ENCODE measurements at regions not wholly inside any gene's neighbourhood (a gene's known extent, or its start where the extent isn't known, plus 50 kb on each side); places are given as distances from the start of the nearest gene placed in this dataset.
"Not testable (repeated sequence)": the region's sequence is repeated elsewhere in the genome, so short reads cannot be mapped to it uniquely, and the experiment has no call there.

GRCh38 chr12:72162875-72163274 lies 109.3 kb upstream of the TRHDE start:
- no peak for DNase-seq (ENCODE audit: low read depth, low spot score)

- no peak for DNase-seq (ENCODE audit: low read depth, low spot score)
These were observed 103.3 kb upstream of the TRHDE start for GRCh38 chr12:72168851-72169250.

- DNase-seq (ENCODE audit: low read depth, low spot score): no peak
These were observed 98.2 kb upstream of the TRHDE start for GRCh38 chr12:72173974-72174373.

DNA sequence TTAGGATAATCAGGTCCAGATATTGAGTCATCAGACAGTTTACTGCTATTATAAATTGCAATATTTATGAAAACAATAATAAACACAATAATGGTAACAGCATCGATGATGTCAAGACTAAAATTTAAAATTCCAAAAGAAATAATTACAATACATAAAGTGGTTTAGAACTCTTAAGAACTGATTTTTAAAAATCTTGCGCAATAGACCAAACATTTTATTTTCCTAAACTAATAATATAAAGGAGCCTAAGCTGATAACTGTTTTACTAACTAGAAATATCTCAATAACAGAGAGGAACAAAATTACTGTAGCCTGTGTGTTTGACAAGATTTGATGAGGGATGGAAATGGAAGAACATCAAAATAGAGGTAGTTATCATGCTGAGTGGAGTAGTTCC lies 93.9 kb upstream of the TRHDE start:
- DNase-seq (ENCODE audit: low read depth, low spot score): no peak

- DNase-seq (ENCODE audit: low read depth, low spot score): no peak
These were observed 93.3 kb upstream of the TRHDE start for GRCh38 chr12:72178871-72179270.

GRCh38 chr12:72179841-72180240 lies 92.3 kb upstream of the TRHDE start:
- no peak for DNase-seq (ENCODE audit: low read depth, low spot score)

DNA sequence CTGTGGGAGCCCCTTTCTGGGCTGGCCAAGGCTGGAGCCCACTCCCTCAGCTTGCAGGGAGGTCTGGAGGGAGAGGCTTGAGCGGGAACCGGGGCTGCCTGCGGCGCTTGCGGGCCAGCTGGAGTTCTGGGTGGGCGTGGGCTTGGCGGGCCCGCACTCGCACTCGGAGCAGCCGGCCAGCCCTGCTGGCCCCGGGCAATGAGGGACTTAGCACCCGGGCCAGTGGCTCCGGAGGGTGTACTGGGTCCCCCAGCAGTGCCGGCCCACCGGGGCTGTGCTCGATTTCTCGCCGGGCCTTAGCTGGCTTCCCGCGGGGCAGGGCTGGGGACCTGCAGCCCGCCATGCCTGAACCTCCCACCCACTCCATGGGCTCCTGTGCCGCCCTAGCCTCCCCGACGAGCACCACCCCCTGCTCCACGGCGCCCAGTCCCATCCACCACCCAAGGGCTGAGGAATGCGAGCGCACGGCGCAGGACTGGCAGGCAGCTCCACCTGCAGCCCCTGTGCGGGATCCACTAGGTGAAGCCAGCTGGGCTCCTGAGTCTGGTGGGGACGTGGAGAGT lies 87.1 kb upstream of the TRHDE start:
- not testable (repeated sequence) for DNase-seq (ENCODE audit: low read depth, low spot score)

DNA sequence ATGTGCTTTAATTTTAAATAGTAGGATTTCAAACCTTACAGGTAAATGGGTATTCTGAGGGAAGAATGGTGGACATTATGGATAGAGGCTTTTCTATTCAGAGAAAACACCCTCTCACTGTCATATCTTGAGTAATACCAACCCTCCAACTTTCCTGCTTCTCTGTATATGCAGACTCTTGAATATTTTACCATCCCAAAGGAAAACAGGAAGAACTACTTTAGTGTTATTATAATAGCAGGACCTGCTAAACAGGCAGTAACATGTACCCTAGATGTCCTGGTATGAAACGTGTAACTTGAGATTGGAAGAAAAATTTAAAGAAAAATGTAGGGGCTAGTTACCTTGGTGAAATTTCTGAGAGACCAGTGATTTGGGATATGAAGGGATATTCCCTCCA lies 82.9 kb upstream of the TRHDE start:
- no peak for DNase-seq (ENCODE audit: low read depth, low spot score)

- no peak for DNase-seq (ENCODE audit: low read depth, low spot score)
These were observed 80.4 kb upstream of the TRHDE start for GRCh38 chr12:72191761-72192160.

- DNase-seq (ENCODE audit: low read depth, low spot score): no peak
These were observed 74.4 kb upstream of the TRHDE start for GRCh38 chr12:72197790-72198189.

DNA sequence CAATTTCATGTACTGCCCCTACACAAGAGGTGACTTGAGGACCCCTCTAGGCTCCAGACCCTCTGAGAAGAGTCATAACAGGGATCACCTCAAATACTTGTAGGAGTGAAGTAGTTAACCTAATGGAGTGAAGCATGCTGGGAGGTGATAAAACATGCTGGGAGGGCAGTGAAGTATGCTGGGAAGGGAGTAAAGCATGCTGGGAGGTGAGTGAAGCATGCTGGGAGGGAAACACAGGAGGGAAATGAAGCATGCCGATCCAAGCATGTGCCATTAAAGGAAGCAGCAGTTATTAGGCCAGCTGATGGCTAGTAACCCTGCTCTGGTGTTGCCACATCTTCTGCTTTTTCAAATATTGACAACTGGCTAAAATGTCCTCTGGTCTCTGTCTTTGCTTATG lies 70.7 kb upstream of the TRHDE start:
- DNase-seq (ENCODE audit: low read depth, low spot score): no peak

DNA sequence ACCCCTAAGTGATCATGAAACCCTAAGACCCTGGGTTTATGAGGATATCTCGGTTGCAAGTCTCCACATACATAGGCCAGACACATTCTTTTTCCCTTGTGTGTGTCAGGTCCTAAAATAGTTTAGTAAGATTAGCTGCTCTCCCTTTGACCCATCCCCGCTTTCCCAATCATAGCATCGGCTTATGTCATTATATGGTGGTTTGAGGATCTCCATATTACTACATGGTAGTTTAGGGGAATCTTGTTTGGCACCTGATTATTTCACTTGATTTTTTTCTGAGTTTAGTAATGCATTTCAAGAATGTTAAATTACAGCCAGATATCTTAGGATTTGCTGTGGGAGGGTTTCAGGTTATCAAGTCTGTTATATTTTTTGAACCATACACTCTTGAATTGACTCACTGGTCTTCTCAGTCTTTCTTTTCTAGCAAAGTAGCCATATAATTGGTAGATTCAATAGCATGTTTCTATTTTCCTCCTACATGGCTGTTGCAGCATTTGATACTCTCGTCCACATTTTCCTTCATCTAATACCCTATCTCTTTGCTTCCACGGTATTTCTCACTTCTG lies 68.3 kb upstream of the TRHDE start:
- DNase-seq (ENCODE audit: low read depth, low spot score): no peak

GRCh38 chr12:72207079-72207478 lies 65.1 kb upstream of the TRHDE start:
- no peak for DNase-seq (ENCODE audit: low read depth, low spot score)

DNA sequence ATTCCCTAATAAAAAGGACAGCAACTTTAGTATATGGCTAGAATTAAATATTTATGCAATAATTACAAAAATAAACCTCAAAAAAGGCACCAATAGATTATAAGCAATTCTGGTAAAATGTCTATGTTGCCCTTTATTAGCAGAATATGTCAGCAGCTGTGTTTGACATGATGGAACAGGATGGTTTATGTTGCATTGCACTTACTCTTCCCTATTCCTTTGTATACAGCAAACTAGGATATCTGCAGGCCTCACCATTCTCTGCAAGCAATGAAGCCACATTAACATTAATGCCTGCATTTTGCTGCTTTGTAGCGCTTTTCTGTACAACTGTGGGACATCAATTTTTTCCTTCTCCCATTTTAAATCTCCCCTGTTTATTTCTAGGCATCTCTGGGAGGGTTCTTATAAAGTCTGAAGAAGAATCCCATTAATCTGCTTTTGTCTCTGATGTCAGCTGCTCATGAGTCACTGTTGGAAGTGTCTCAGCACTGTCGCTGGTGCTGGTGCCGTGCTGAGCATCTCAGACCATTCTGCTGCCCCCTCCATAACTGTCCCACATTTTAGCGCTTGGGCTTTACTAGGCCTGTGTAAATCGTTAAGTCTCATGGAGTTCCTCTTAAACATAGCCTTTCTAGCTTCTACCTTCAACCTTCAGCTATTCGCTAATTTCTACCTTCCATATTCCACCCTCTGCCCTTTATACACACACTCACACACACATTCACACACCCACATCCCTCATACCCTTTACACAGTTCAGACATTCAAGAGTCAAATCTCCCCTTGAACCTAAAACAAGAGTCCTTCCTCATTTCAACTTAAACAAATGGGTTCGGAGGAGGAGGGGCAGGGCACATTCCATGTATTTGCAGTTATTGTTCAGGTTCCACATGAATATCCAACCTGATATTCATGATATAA lies 64.4 kb upstream of the TRHDE start:
- no peak for DNase-seq (ENCODE audit: low read depth, low spot score)

GRCh38 chr12:72209086-72209485 lies 63.1 kb upstream of the TRHDE start:
- DNase-seq (ENCODE audit: low read depth, low spot score): no peak

- no peak for DNase-seq (ENCODE audit: low read depth, low spot score)
These were observed 58.0 kb upstream of the TRHDE start for GRCh38 chr12:72214163-72214562.

DNA sequence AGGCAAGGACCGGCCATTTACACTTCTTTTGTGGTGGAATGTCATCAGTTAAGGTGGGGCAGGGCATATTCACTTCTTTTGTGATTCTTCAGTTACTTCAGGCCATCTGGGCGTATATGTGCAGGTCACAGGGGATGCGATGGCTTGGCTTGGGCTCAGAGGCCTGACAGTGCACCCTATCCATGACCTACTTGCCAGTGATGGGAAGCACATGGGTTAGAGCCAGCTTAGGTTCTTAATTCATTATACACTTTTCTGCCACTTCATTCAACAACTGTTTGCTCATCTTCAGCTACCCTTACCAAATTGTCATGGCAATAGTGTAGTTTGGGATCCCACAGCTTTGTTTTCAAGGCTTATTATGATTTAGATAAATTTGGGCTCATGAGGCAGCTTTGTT lies 56.9 kb upstream of the TRHDE start:
- peak; percentile 15 for DNase-seq (ENCODE audit: low read depth, low spot score)

DNA sequence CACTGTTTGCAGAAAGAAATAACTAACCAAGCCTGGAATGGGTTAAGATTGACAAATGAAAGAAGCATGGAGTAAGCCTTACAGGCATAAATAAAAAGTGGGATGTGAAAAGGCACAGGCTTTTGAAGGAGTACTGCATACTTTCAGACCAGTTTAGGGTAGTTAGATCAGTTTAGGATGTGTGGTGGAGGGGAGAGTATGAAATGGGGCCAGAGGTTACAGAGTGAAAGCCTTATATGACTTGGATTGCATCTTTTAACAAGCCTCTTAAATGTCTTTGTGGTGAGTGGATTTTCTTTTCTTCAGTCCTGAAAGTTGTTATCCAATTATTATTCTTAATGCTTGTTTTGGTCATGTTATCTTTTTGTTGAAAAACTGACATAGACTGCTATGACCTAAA lies 52.2 kb upstream of the TRHDE start:
- DNase-seq (ENCODE audit: low read depth, low spot score): no peak

All from iPS DF 19.7 (cell line).